Uterus (tissue), 3 donors: ENCODE measurements at regions not wholly inside any gene's neighbourhood (a gene's known extent, or its start where the extent isn't known, plus 50 kb on each side); places are given as distances from the start of the nearest gene placed in this dataset.

Source experiments
- DNase-seq, 2 donors: peaks; one replicate each; pipeline ENCODE4 v3.0.0-alpha.2; 2019 to 2020
- H3K27ac ChIP-seq, 2 donors: fragments of 200-600 bp; sonication (generic); 1 replicate in 1 of 2; 2 replicates in 1 of 2; pipeline ENCODE4 v1.5.1; 2016 to 2018
- H3K27me3 ChIP-seq, 2 donors: fragments of 200-600 bp; sonication (generic); one replicate each; pipeline ENCODE4 v1.5.1; 2018 to 2019; ENCODE audit warnings: control low read depth in 1 of 2
- H3K36me3 ChIP-seq, 2 donors: fragments of 200-600 bp; sonication (generic); one replicate each; pipeline ENCODE4 v1.5.1; 2019; ENCODE audit warnings: control low read depth in 1 of 2
- H3K4me1 ChIP-seq, 2 donors: fragments of 200-600 bp; sonication (generic); one replicate each; pipeline ENCODE4 v1.5.1; 2018 to 2019; ENCODE audit warnings: control low read depth in 1 of 2
- H3K4me3 ChIP-seq, 2 donors: fragments of 200-600 bp; sonication (generic); 1 replicate in 1 of 2; 2 replicates in 1 of 2; pipeline ENCODE4 v1.5.1; 2018 to 2019; ENCODE audit warnings: mild to moderate bottlenecking in 1 of 2
- H3K9me3 ChIP-seq, 2 donors: fragments of 200-600 bp; sonication (generic); one replicate each; pipeline ENCODE4 v1.5.1; 2019; ENCODE audit warnings: control low read depth in 1 of 2
- POLR2A ChIP-seq, 2 donors: fragments of 450-650 bp; IDR thresholded peaks; one replicate each; pipeline ENCODE4 v1.6.1; 2016; ENCODE audit warnings: antibody characterized with exemption in 2 of 2, mild to moderate bottlenecking in 1 of 2, moderate library complexity in 1 of 2
- intact Hi-C: fragments of 100-400 bp; cut with DNase I; formaldehyde crosslinking; loops from one replicate; pipeline ENCODE4 v1.15.1; 2023; ENCODE audit warnings: low total_unique reads
- TF ChIP-seq, protein P1 (sequence below), 4 experiments: fragments of 200-600 bp in 2 of 4; fragments of 450-650 bp in 2 of 4; sonication (generic) in 2 of 4; IDR thresholded peaks; one replicate each; pipeline ENCODE4 v1.5.1; 2016 to 2019; ENCODE audit warnings: antibody characterized with exemption in 4 of 4, mild to moderate bottlenecking in 2 of 4, moderate library complexity in 1 of 4
- donor health status: DM: yes; HTN: yes; CAD: no.

DNA sequence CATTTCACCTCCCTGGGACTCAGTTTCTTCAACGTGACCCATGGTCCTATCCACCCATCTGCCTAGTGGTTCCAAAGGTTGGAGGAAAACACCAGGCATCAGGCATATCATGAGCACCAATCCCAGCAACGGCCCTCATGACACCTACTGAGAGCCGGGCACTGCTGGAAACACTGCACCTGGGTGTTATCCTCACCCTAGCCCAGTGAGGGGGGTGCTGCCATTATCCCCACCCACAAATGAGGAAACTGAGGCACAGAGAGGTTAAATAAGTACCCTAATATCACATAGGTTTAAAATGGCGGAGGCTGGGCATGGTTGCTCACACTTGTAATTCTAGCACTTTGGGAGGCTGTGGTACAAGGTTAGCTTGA lies 206.9 kb downstream of the MATN1 start:
- no peaks in the 10 kb centered on the region for H3K9me3 ChIP-seq
- DNase-seq, result no peak

GRCh38 chr1:30515755-30516484 lies 207.5 kb downstream of the MATN1 start:
- Histone ChIP-seq H3K4me1 (no peaks in the 10 kb centered on the region), H3K9me3 (no peaks in the 10 kb centered on the region), H3K27me3 (no peaks in the 10 kb centered on the region), H3K27ac (no peak overlapping the region), H3K4me3 (no peak overlapping the region), H3K36me3 (no peaks in the 10 kb centered on the region)
- intact Hi-C loops, result no loop called here
- TF ChIP-seq POLR2A (IDR thresholded peaks at IDR 0.05), result no peak
- TF ChIP-seq, protein P1, sequence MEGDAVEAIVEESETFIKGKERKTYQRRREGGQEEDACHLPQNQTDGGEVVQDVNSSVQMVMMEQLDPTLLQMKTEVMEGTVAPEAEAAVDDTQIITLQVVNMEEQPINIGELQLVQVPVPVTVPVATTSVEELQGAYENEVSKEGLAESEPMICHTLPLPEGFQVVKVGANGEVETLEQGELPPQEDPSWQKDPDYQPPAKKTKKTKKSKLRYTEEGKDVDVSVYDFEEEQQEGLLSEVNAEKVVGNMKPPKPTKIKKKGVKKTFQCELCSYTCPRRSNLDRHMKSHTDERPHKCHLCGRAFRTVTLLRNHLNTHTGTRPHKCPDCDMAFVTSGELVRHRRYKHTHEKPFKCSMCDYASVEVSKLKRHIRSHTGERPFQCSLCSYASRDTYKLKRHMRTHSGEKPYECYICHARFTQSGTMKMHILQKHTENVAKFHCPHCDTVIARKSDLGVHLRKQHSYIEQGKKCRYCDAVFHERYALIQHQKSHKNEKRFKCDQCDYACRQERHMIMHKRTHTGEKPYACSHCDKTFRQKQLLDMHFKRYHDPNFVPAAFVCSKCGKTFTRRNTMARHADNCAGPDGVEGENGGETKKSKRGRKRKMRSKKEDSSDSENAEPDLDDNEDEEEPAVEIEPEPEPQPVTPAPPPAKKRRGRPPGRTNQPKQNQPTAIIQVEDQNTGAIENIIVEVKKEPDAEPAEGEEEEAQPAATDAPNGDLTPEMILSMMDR (IDR thresholded peaks at IDR 0.05), result no peak
- no peak for DNase-seq

More for the DNA sequence above, 206.9 kb downstream of the MATN1 start:
- H3K36me3 ChIP-seq, result no peaks in the 10 kb centered on the region
- intact Hi-C loops, result no loop called here
- H3K4me1 ChIP-seq, result no peaks in the 10 kb centered on the region
- no peak overlapping the region for H3K4me3 ChIP-seq
- H3K27me3 ChIP-seq, result no peaks in the 10 kb centered on the region
- TF ChIP-seq, protein P1 (IDR thresholded peaks at IDR 0.05), result no peak
- no peak for TF ChIP-seq POLR2A (IDR thresholded peaks at IDR 0.05)
- H3K27ac ChIP-seq, result no peak overlapping the region

GRCh38 chr1:30514945-30515344 lies 208.4 kb downstream of the MATN1 start:
- intact Hi-C loops, result no loop called here

DNA sequence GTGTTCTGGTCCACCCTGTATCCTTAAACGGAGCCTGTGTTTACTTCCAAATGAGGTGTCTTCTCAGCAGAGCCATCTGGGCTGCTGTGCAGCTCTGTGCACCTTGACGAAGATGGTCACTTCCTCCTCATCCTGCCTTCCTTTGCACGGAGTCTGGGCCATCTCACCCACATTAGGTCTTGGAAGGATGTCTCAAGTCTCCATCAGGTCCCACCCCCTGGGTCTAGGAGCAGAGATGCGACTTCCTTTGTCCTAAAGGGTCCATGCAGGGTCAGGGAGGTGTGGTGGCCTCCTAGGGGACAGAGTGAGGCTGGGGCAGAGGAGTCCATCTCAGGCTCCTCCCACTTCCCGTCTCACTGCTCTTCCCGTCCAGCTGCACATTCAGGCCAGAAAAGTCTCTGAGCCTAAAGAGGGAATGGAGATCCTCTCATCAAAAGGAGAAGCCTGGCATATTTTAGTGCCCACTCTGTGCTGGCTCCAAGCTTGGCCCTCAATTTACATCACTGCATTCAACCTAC lies 209.2 kb downstream of the MATN1 start:
- no peaks in the 10 kb centered on the region for H3K36me3 ChIP-seq
- intact Hi-C loops, result no loop called here
- no peaks in the 10 kb centered on the region for H3K27me3 ChIP-seq
- H3K9me3 ChIP-seq, result no peaks in the 10 kb centered on the region
- H3K4me3 ChIP-seq, result no peak overlapping the region
- TF ChIP-seq POLR2A (IDR thresholded peaks at IDR 0.05), result no peak
- TF ChIP-seq, protein P1 (IDR thresholded peaks at IDR 0.05), result no peak
- no peak for DNase-seq
- H3K27ac ChIP-seq, result no peak overlapping the region
- H3K4me1 ChIP-seq, result no peaks in the 10 kb centered on the region

More at GRCh38 chr1:30514945-30515344, 208.4 kb downstream of the MATN1 start:
- Histone ChIP-seq H3K4me3 (no peak overlapping the region), H3K27me3 (no peaks in the 10 kb centered on the region), H3K27ac (no peak overlapping the region), H3K9me3 (no peaks in the 10 kb centered on the region), H3K36me3 (no peaks in the 10 kb centered on the region), H3K4me1 (no peaks in the 10 kb centered on the region)
- no peak for TF ChIP-seq POLR2A (IDR thresholded peaks at IDR 0.05)
- TF ChIP-seq, protein P1 (IDR thresholded peaks at IDR 0.05), result no peak
- DNase-seq, result no peak

DNA sequence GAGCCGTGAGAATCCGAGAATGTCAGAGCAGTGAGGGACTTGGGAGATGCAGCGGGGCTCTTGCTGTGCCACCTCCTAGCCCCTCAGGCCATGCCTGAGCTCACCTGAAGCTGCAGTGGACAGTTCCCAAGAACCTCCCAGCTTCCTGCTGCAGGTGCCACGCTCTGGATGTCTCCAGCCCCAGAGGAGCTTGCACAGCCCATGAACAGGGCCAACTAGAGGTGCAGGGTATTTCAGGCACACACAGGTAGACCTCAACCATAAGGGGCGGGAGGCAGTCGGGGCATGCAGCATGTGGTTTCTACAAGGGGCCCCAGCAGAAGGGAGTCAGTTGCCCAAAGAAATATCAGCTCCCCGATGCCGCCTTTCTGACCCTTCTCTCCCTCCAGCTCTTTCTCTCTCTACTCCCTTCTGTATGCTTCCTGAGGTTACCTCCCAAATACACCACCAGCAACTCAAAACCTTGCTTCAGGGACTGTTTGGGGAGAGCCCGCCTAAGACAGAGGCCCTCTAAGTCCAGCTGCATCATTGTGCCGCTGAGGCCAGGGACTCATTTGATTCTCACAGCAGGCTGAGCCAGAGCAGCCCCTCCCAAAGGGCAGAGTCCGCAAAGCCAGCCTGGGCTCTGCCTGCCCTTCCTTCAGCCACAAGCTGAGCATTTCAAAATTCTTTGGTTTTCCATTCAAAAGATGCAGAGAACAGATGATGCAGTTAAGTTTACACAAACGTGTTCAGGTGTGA lies 209.8 kb downstream of the MATN1 start:
- no peak overlapping the region for H3K27ac ChIP-seq
- H3K9me3 ChIP-seq, result no peaks in the 10 kb centered on the region
- H3K36me3 ChIP-seq, result no peaks in the 10 kb centered on the region
- H3K27me3 ChIP-seq, result no peaks in the 10 kb centered on the region
- TF ChIP-seq, protein P1 (IDR thresholded peaks at IDR 0.05), result no peak
- no peak for TF ChIP-seq POLR2A (IDR thresholded peaks at IDR 0.05)
- intact Hi-C loops, result no loop called here
- no peak overlapping the region for H3K4me3 ChIP-seq
- H3K4me1 ChIP-seq, result no peaks in the 10 kb centered on the region
- no peak for DNase-seq
